Astrocyte of the hippocampus (primary cell): ENCODE measurements at regions not wholly inside any gene's neighbourhood (a gene's known extent, or its start where the extent isn't known, plus 50 kb on each side); places are given as distances from the start of the nearest gene placed in this dataset.
"Not testable (repeated sequence)": the region's sequence is repeated elsewhere in the genome, so short reads cannot be mapped to it uniquely, and the experiment has no call there.

ENCODE experiments used
- DNase-seq: peaks from one replicate; pipeline ENCODE4 v3.0.0; 2011; ENCODE audit warnings: low read depth, low spot score

DNA sequence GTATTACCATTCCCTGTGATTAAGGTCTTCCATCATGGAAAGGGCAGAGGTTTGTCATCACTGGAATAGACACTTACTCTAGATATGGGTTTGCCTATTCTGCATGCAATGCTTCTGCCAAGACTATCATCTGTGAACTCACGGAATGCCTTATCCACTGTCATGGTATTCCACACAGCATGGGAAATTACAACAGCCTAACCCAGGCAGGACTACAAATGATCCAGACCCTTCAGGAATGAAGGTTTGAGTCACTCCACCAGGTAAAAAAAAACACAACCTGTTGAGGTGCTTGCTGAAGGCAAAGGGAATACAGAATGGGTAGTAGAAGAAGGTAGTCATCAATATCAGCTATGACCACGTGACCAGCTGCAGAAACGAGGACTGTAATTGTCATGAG, 89.0 kb upstream of the RANBP6 start:
- not testable (repeated sequence) for DNase-seq

DNA sequence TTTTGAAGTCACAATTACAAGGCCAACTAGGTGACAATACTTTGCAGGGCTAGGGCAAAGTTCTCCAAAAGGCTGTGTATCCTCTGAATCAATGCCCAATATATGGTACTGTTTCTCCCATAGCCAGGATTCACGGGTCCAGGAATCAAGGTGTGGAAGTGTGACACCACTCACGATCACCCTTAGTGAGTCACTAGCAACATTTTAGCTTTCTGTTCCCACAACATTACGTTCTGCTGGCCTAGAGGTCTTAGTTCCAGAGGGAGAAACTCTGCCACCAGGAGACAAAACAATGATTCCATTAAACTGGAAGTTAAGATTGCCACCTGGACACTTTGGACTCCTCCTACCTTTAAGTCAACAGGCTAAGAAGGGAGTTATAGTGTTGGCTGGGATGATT, 88.5 kb upstream of the RANBP6 start:
- DNase-seq: not testable (repeated sequence)

DNA sequence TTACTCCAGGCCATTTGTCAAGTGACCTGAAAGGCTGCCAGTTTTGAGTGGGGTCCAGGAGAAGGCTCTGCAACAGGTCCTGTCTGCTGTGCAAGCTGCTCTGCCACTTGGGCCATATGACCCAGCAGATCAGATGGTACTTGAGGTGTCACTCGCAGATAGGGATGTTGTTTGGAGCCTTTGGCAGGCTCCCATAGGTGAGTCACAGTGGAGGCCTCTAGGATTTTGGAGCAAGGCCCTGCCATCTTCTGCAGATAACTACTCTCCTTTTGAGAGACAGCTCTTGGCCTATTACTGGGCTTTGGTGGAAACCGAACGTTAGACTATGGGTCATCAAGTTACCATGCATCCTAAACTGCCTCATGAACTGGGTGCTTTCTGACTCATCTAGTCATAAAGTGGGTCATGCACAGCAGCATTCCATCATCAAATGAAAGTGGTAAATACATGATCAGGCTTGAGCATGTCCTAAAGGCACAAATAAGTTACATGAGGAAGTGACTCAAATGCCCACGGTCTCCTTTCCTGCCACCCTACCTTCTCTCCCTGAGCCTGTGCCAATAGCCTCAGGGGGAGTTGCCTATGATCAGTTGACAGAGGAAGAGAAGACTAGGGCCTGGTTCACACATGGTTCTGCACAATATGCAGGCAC, 87.0 kb upstream of the RANBP6 start:
- not testable (repeated sequence) for DNase-seq

DNA sequence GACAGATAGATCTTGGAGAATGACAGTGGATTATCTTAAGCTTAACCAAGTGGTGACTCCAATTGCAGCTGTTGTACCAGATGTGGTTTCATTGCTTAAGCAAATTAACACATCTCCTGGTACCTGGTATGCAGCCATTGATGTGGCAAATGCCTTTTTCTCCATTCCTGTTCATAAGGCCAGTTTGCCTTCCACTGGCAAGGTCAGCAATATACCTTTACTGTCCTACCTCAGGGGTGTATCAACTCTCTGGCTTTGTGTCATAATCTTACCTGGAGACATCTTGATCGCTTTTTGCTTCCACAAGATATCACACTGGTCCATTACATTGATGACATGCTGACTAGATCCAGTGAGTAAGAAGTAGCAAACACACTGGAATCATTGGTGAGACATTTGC, 86.3 kb upstream of the RANBP6 start:
- DNase-seq: not testable (repeated sequence)

DNA sequence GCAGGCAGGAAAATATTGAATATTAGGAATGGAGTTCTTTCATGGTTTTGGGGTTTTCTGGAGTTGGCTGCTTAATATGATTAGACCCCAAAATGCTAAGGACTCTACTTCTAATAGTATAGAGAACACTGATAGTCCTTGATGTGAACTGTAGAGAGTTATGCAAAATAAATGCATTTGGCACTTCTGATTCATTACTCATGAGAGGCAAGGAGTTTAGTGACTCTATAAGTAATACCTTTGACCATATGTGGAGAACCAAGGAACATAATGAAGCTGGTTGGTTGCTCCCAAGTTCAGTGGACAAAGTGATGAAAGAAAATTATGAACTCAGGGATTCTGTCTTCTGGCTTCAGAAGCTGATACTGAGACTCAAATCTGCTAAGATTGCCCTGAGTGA, 83.9 kb upstream of the RANBP6 start:
- not testable (repeated sequence) for DNase-seq

DNA sequence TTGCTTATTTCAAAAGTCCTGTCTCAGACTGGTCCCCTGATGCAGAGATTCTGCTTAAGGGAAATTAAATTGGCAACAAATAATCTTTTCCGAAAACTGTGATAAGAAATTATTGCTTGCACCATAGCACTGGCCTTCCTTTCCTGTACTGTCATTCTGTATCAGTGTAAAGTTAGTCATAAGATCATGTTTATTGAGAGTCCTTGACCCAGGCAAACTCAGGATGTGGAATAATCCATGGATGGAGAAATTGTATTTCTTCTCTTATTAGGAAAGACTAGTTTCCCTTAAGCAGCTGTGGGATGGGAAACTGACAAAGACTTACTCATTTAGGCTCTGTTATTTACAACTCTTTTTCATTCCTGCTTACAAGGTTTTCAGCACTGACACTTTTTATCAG, 83.0 kb upstream of the RANBP6 start:
- no peak for DNase-seq

DNA sequence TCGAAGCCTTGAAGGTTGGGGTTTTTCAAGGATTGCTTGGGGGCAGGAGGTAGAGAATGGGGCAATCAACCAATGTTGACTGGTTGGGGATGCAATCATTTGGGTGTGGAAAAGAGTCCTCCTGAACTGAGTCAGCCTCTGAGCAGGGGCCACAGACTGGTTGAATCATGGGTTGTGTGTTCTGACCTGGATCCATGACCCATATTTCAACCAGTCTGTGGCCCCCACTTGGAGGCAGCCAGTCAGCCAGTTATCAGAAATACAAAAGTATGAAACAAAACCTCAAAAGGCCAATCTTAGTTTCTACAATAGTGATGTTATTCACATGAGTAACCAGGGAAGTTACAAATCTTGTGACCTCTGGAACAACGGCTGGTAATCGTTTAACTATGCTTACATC, 81.4 kb upstream of the RANBP6 start:
- no peak for DNase-seq

DNA sequence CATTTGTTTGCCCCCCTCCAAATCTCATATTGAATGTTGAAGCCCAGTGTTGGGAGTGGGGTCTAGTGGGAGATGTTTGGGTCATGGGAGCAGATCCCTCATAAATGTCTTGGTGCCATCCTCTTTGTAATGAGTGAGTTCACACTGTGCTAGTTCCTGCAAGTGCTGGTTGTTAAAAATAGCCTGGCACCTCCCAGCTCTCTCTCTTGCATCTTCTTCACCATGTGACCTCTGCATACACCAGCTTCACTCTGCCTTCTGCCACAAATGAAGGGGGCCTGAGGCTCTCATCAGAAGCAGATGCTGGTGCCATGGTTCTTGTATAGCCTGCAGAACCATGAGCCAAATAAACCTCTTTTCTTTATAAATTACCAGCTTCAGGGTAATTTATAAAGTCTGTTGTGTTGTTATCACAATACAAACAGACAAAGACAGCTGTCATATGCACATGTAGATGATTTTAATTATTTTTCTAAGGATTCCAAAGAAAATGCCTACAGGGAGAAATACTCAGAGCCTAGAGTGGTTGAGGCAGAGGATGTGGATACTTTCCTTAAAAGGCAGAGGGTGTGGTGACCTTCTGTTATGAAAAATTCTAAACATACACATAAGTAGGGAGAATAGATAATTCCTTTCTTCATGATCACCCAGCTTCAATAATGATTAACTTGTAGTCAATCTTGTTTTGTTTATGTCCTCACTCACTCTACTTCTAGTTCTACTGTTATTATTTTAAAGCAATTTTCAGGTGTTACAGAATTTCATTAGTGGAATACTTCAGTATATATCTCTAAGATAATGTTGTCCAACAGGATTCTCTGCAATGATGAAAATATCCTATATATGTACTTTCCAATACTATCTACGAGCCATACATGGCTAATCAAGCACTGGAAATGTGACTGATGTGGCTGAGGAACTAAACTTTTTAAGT, 75.1 kb upstream of the RANBP6 start:
- DNase-seq: no peak

DNA sequence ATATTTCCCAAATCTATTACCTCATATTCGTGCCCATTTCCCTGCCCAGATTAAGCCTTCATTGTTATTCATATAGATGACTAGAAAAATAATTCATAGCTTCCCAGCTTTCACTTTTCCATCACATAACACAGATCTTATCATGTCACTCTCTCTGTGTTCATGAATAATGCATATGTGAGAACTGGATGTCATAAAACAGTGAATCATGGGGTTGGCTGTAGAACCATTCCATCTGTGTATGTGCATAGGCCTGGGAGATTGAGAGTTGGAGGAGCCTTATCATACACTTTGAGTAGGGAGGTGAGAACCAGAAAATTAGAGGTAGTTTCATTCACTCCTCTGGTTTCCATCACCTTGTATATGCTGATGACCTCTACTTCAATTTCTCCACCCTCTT, 73.9 kb upstream of the RANBP6 start:
- DNase-seq: no peak

DNA sequence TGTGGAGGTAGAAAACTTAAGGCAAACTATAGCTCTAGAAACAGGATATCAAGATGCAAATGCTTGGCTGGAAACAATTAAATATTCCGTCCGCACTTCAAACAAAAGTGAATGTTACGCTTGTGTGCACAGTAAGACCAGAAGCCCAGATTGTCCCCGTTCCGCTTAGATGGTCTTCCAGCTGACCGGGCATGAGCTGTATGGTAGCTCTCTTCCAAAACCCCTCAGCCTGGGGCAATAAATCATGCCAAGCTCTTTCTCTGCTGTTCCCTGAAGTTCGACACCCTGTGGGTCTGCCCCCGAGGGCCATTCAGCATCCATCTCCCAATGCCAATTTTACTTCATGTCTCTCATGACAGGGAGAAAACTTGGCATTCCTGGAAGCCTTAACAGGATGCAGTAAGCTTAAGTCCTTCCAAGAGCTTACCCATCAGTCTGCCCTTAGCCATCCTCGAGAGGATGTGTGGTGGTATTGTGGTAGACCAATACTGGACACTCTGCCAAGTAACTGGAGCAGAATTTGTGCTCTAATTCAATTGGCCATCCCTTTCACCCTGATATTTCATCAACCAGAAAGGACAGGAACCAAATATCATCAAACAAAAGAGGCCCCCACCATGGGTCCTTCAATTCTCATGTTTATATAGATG, 70.7 kb upstream of the RANBP6 start:
- DNase-seq: peak; percentile 55

DNA sequence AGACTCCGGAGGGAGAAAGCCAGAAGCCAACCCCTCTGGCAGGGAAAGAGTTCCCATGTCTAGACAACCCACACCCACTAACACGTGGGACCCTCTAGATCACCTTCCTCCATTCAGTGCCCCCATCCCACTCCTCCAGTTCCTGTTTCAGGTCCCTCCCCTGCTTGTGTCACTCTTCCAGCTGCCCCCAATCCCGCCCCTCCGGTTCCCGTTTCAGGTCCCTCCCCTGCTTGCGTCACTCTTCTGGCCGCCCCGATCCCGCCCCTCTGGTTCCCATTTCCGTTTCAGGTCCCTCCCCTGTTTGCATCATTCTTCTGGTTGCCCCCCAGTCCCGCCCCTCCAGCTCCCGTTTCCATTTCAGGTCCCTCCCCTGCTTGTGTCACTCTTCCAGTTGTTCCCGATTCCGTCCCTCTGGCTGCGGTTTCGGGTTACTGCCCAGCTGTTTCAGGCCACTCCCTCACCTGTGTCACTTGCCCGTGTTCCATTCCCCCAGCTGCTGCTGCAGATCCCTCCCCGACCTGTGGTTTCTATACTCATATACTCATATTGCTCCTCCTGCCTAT, 64.8 kb upstream of the RANBP6 start:
- DNase-seq: peak; percentile 82

DNA sequence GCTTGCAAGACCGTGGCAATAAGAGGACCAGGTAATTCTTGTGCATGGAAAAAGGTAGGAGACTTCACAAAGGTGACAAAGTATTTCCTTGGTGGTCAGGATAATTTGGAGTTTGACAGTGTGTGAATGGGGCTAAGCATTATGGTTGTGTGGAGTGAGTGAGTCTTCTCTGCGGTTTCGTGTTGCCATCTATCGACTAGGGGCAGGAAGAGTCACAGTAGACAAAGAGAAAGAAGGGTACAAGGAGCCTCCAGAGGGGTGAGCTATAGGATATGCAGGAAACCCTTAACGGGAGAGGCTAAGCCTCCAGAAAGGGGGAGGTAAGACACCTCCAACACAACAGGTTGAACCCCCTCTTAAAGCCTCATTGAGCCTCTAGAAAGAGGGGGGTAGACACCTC, 64.0 kb upstream of the RANBP6 start:
- DNase-seq: no peak

DNA sequence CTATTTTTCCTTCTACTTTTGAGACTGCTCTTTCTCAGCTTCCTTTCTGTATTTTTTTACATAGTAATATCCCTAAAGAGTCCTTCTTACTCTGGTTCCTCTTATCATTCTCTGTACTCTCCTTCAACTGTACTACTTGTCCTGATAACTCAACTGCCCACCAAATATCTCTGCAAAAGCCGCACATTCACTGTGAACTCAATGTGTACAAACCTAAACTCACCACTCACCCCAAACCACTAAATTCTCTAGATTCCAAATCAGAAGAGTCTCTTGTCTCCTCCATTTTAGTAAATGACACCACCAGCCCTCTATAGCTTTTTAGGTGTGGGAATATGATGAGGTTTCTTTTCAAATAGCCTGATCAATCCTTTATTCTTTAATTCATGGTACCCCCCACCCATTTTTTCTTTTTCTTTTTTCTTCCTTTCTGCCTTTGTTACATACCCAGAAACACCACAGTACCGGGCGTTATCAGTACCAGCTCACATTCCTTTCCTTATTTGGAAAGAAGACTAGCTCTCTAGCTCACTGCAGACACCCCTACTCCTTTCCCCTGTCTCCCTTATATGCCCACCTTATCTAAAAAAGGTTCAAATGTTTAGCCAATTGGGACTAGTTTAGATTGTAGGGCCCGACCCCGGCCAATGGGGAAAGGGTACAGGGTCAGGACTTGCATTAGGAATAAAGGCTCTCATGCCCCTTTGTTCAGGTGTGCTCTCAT, 63.1 kb upstream of the RANBP6 start:
- peak; percentile 34 for DNase-seq

DNA sequence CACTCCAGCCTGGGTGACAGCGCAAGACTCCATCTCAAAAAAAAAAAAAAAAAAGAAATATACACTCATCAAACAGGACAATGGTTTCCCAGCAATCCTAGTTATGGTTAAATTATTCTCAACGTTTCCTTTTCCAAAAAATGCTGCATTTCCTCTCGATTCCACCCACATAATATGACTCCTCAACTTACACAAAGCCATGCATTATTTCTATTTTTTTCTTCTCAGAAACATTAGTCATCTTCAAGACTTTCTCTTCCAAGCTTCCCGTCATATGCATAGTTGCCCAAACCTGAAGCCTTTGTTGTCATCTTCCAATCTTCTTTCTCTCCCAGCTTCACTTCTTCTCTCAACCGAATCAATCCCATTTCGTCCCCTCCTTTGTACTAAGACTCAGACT, 61.4 kb upstream of the RANBP6 start:
- no peak for DNase-seq

DNA sequence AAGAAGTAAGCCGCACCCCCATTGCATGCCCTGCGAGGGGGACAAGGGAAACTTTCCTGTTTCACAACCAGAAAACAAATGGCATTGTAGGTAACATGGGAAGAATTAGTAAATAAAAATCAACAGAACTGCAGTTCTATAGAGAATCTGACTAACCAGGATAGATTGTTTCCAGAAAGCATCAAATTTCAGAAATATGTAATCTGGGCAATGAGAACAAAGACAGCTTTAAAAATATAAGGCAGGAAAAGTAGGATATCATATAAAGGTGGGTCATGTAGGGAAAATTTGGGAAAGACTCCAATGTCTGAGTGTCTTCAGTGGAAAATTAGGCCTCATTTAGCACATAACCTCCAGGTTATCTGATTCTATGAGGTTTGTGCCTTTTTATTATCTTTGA, 58.3 kb upstream of the RANBP6 start:
- no peak for DNase-seq

DNA sequence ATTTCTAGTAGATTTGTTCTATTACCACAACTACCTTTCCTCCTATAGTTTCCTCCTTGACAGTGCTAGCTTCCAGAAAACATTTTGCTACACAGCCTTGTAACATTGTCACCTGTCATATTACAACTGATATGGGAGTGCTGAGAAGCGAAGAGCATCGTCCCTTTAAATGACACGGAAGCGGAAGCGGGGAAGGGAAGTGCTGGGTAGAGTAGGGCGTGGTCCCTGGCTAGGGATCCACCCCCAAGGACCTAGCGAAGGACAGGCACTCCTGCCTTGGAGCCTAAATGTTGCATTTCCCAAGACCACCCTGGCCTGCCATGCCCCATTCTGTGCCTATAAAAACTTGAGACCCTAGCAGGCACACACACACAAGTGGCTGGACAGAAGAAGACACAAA, 57.4 kb upstream of the RANBP6 start:
- DNase-seq: no peak

DNA sequence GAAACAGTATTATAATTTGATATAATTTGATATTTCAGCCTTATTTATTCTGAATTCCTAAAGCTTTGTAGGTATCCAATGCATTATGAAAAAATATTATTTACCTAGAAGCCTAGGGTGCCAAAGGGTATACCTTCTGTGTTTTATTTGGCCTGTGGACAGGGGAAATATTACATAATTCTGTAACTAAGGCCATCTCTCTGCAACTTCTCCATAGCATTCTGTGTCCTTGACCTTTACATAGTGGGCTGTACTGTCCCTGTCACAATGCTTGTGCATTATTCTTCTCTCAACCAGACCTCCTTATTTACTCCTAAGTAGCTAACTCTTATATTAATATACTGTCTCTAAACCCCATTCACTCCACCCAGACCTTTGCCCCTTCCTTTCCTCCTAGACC, 57.0 kb upstream of the RANBP6 start:
- DNase-seq: no peak

DNA sequence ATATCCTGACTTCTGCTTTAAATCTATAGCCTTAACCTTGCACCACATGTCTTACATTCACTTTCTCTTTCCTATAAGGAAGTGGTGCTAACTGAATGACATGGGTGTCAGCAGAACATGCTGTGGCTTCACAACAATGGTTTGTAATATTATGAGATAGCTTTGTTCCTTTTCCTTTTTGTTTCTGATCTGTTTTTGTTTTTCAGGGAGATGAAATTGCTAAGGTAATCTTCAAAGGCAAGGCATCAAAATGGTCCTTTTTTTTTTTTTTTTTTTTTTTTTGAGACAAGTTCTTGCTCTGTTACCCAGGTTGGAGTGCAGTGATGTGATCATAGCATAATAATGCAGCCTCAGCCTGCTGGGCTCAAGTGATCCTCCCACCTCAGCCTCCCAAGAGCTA, 53.6 kb upstream of the RANBP6 start:
- no peak for DNase-seq

DNA sequence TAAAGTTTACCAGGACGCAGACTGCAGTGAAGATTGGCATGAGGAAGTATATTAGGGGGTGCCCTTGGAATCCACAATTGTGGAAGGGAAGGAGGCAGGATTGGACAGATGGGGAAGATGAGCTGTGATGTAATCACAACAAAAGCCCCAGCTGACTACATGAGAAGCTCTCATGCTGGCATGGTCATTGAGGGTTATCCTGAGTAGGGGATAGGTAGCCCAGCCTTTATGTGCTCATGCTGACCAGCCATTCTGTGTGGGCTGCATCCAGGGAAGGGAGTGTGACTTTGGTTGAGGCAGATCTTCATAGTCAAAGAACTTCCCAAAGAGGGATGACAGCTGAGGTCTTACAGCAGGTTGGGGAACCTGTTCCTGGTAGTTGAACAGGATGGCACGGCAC, 52.0 kb upstream of the RANBP6 start:
- no peak for DNase-seq
